ELR (cell line): ENCODE measurements at regions not wholly inside any gene's neighbourhood (a gene's known extent, or its start where the extent isn't known, plus 50 kb on each side); places are given as distances from the start of the nearest gene placed in this dataset.
A peak's percentile ranks its signal among the peaks of the same experiment; 100 is the strongest.

Experiments used
- DNase-seq: peaks from one replicate; pipeline ENCODE4 v3.0.0-alpha.2; 2015; ENCODE audit warnings: low read depth

- DNase-seq, result no peak
These were observed 534.7 kb upstream of the ARGLU1 start for GRCh38 chr13:107102676-107103075.

- peak; percentile 26 for DNase-seq
These were observed 531.7 kb upstream of the ARGLU1 start for GRCh38 chr13:107099661-107100060.

- DNase-seq, result no peak
These were observed 530.0 kb upstream of the ARGLU1 start for GRCh38 chr13:107097916-107098315.

- no peak for DNase-seq
These were observed 527.9 kb upstream of the ARGLU1 start for GRCh38 chr13:107095876-107096275.

- no peak for DNase-seq
These were observed 523.9 kb upstream of the ARGLU1 start for GRCh38 chr13:107091861-107092260.

- DNase-seq, result no peak
These were observed 523.5 kb upstream of the ARGLU1 start for GRCh38 chr13:107091428-107091827.

GRCh38 chr13:107088061-107088460 lies 520.1 kb upstream of the ARGLU1 start:
- no peak for DNase-seq

GRCh38 chr13:107079423-107080049 lies 511.6 kb upstream of the ARGLU1 start:
- DNase-seq, result no peak

- DNase-seq, result no peak
These were observed 510.4 kb upstream of the ARGLU1 start for GRCh38 chr13:107078229-107078765.

GRCh38 chr13:107076801-107077200 lies 508.9 kb upstream of the ARGLU1 start:
- DNase-seq, result no peak

GRCh38 chr13:107075576-107075975 lies 507.6 kb upstream of the ARGLU1 start:
- DNase-seq, result no peak

GRCh38 chr13:107070792-107071191 lies 502.9 kb upstream of the ARGLU1 start:
- no peak for DNase-seq

- no peak for DNase-seq
These were observed 501.3 kb upstream of the ARGLU1 start for GRCh38 chr13:107069108-107069776.

- DNase-seq, result no peak
These were observed 499.4 kb upstream of the ARGLU1 start for GRCh38 chr13:107067381-107067780.

- no peak for DNase-seq
These were observed 498.4 kb upstream of the ARGLU1 start for GRCh38 chr13:107066355-107066754.

- no peak for DNase-seq
These were observed 497.1 kb upstream of the ARGLU1 start for GRCh38 chr13:107065036-107065435.

GRCh38 chr13:107057028-107057631 lies 489.2 kb upstream of the ARGLU1 start:
- no peak for DNase-seq

GRCh38 chr13:107043021-107043956 lies 475.4 kb upstream of the ARGLU1 start:
- no peak for DNase-seq

- peak; percentile 4 for DNase-seq
These were observed 467.8 kb upstream of the ARGLU1 start for GRCh38 chr13:107035778-107036177.

- DNase-seq, result no peak
These were observed 467.2 kb upstream of the ARGLU1 start for GRCh38 chr13:107035186-107035585.

GRCh38 chr13:107034236-107034872 lies 466.4 kb upstream of the ARGLU1 start:
- DNase-seq, result no peak

- no peak for DNase-seq
These were observed 463.8 kb upstream of the ARGLU1 start for GRCh38 chr13:107031716-107032115.
